ENCODE measurements at regions not wholly inside any gene's neighbourhood (a gene's known extent, or its start where the extent isn't known, plus 50 kb on each side); places are given as distances from the start of the nearest gene placed in this dataset.

DNA sequence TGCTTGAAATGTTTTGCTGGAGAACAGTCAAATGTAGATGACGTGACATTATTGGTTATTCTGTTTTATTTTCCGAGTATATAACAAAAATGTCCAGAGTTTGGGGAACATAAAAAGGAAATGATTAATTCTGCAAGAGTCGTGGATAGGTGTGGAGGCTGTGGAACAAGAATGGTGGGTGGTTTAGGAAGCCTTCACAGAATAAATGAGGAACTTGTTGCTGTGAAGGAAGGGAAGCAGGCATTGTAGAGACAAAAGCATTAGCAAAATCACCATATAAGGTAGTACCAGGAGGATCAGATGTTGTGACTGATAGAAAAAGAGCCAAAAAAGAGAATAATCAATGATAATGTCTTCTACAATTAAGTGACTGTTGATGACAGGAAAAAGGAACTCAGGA is 66.2 kb upstream of the CNTLN start:
- peak; percentile 54 for DNase-seq (ENCODE audit: low read depth)
- H3K4me3 ChIP-seq (ENCODE audit: low read depth, low read length): no peak overlapping the region
- TF ChIP-seq MAX (IDR thresholded peaks at IDR 0.05; ENCODE audit: low read depth, low read length): no peak
- no peak for TF ChIP-seq POLR2A (IDR thresholded peaks at IDR 0.05; ENCODE audit: extremely low read depth, insufficient read length)
- no peak for TF ChIP-seq MYC (IDR thresholded peaks at IDR 0.05; ENCODE audit: low read depth, low read length)
- TF ChIP-seq, protein P1, sequence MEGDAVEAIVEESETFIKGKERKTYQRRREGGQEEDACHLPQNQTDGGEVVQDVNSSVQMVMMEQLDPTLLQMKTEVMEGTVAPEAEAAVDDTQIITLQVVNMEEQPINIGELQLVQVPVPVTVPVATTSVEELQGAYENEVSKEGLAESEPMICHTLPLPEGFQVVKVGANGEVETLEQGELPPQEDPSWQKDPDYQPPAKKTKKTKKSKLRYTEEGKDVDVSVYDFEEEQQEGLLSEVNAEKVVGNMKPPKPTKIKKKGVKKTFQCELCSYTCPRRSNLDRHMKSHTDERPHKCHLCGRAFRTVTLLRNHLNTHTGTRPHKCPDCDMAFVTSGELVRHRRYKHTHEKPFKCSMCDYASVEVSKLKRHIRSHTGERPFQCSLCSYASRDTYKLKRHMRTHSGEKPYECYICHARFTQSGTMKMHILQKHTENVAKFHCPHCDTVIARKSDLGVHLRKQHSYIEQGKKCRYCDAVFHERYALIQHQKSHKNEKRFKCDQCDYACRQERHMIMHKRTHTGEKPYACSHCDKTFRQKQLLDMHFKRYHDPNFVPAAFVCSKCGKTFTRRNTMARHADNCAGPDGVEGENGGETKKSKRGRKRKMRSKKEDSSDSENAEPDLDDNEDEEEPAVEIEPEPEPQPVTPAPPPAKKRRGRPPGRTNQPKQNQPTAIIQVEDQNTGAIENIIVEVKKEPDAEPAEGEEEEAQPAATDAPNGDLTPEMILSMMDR (IDR thresholded peaks at IDR 0.05; ENCODE audit: low read depth, low read length): no peak

- no peak for DNase-seq (ENCODE audit: low read depth)
- no peak overlapping the region for H3K4me3 ChIP-seq (ENCODE audit: low read depth, low read length)
- no peak for TF ChIP-seq MAX (IDR thresholded peaks at IDR 0.05; ENCODE audit: low read depth, low read length)
- no peak for TF ChIP-seq POLR2A (IDR thresholded peaks at IDR 0.05; ENCODE audit: extremely low read depth, insufficient read length)
- TF ChIP-seq, protein P1 (IDR thresholded peaks at IDR 0.05; ENCODE audit: low read depth, low read length): no peak
- no peak for TF ChIP-seq MYC (IDR thresholded peaks at IDR 0.05; ENCODE audit: low read depth, low read length)
Measured at GRCh38 chr9:17065062-17065461, 69.8 kb upstream of the CNTLN start.

GRCh38 chr9:17064558-17064957 is 70.3 kb upstream of the CNTLN start:
- TF ChIP-seq POLR2A (IDR thresholded peaks at IDR 0.05; ENCODE audit: extremely low read depth, insufficient read length) (no peak), MYC (IDR thresholded peaks at IDR 0.05; ENCODE audit: low read depth, low read length) (no peak), MAX (IDR thresholded peaks at IDR 0.05; ENCODE audit: low read depth, low read length) (no peak)
- H3K4me3 ChIP-seq (ENCODE audit: low read depth, low read length): no peak overlapping the region
- DNase-seq (ENCODE audit: low read depth): no peak

DNA sequence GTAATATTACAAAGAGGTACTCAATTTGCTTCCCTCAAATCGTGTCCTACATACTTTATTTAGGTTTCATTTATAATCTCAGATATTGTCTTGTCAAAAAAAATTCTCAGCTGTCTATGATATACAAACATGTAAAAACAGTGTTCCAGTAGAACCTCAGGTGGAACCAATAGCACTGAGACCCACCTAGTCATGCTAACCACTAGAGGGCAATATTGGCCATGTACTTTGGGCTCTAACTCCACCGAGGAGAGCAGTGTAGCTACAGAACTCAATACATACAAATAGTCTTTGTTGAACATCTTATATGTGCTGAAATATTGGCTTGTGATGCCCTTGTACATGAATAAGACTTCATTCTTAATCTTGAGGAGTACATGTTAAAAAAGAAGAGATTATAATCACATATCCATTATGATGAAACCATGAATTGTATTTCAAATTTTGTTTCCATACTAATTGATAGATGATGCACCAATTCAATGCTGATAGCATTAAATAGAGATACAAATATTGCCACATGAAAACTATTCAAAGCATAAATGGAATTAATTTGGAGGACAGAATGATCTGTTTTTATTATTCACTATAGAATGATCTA is 71.2 kb upstream of the CNTLN start:
- H3K4me3 ChIP-seq (ENCODE audit: low read depth, low read length): no peak overlapping the region
- peak; percentile 82 for DNase-seq (ENCODE audit: low read depth)
- TF ChIP-seq, protein P1 (IDR thresholded peaks at IDR 0.05; ENCODE audit: low read depth, low read length): peak; percentile 98
- TF ChIP-seq POLR2A (IDR thresholded peaks at IDR 0.05; ENCODE audit: extremely low read depth, insufficient read length): no peak
- no peak for TF ChIP-seq MYC (IDR thresholded peaks at IDR 0.05; ENCODE audit: low read depth, low read length)
- TF ChIP-seq MAX (IDR thresholded peaks at IDR 0.05; ENCODE audit: low read depth, low read length): peak; percentile 22; the same call in 1 of the 2 replicates

DNA sequence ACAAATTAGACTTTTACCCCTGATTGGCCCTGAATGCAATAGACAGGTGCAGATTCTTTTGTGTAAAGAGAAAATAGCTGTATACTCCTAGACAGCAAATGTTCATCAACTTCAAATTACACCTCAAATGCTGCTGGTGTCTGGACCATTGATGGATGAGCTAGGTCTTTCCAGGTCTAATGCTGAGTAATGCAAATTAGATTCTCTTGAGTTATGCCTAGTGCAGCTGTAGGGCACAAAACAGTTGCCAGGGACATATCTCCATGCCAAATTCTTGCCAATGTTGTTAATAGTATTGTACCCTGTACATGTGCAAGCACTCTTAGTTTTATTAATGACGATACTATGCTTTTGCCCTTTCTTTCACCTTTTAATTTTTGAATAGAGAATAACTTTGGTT is 72.3 kb upstream of the CNTLN start:
- no peak overlapping the region for H3K4me3 ChIP-seq (ENCODE audit: low read depth, low read length)
- no peak for DNase-seq (ENCODE audit: low read depth)
- TF ChIP-seq, protein P1 (IDR thresholded peaks at IDR 0.05; ENCODE audit: low read depth, low read length): no peak
- TF ChIP-seq POLR2A (IDR thresholded peaks at IDR 0.05; ENCODE audit: extremely low read depth, insufficient read length) (no peak), MAX (IDR thresholded peaks at IDR 0.05; ENCODE audit: low read depth, low read length) (no peak), MYC (IDR thresholded peaks at IDR 0.05; ENCODE audit: low read depth, low read length) (no peak)

- DNase-seq (ENCODE audit: low read depth): no peak
- TF ChIP-seq, protein P1 (IDR thresholded peaks at IDR 0.05; ENCODE audit: low read depth, low read length): no peak
- TF ChIP-seq MAX (IDR thresholded peaks at IDR 0.05; ENCODE audit: low read depth, low read length) (no peak), MYC (IDR thresholded peaks at IDR 0.05; ENCODE audit: low read depth, low read length) (no peak), POLR2A (IDR thresholded peaks at IDR 0.05; ENCODE audit: extremely low read depth, insufficient read length) (no peak)
- no peak overlapping the region for H3K4me3 ChIP-seq (ENCODE audit: low read depth, low read length)
Measured at GRCh38 chr9:17060450-17060849, 74.4 kb upstream of the CNTLN start.
